Activated CD4-positive, alpha-beta T cell treated with anti-CD3 and anti-CD28 coated beads for 48 hours (primary cell): ENCODE measurements at regions not wholly inside any gene's neighbourhood (a gene's known extent, or its start where the extent isn't known, plus 50 kb on each side); places are given as distances from the start of the nearest gene placed in this dataset.
"Not testable (repeated sequence)": the region's sequence is repeated elsewhere in the genome, so short reads cannot be mapped to it uniquely, and the experiment has no call there.

Experiments
- DNase-seq: peaks from one replicate; pipeline ENCODE4 v3.0.0-alpha.2; 2020

GRCh38 chr12:92244036-92244435, 98.4 kb upstream of the BTG1 start:
- DNase-seq, result no peak

GRCh38 chr12:92242907-92243306, 97.3 kb upstream of the BTG1 start:
- DNase-seq, result no peak

DNA sequence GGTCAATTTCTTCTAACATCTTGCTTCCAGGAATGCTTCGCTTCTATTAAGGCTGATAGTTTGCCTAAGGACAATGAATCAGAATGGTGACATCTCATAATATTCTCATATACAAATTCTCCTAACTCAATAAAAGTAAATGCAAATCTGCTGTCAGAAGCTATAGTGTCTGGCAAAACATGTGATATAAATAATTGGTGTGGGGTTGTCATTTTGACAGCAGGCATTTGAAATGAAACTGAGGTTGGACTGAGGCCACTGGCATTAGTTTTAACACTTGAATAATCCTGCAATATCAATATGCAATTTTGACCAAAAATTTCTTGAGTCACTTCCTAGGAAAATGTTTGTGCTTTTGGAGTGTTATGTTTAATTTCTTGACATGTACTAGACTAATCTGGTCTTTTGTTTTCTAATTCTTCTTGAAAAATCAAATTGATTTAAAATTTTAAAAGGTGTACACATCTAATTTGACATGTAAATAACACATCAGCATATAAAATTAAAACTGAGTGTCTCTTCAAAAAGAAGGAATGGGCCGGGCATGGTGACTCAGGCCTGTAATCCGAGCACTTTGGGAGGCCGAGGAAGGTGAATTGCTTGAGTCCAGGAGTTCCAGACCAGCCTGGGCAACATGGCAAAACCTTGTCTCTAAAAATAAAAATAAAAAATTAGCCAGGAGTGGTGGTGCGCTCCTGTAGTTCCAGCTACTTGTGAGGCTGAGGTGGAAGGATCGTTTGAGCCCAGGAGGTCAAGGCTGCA, 92.3 kb upstream of the BTG1 start:
- no peak for DNase-seq

GRCh38 chr12:92237262-92237661, 91.6 kb upstream of the BTG1 start:
- no peak for DNase-seq

GRCh38 chr12:92235703-92236472, 90.2 kb upstream of the BTG1 start:
- DNase-seq, result no peak

DNA sequence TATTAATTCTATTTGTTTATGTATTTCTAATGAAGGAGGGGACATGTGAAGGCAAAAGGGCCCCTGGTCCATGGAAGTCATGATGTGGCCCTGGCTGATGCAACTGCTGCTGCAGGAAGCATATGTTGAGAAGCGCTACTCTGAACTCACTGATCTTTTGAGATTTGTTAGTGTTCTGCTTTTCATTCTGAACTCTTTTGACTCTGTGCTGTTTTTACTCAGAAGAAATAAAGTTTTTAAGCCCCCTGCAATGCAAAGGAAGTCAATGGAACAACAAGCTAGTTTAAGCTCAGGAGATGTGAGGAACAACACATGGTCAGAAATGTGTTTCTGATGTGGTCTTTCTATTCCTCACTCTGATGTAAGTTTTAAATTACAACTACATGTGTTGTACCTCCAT, 88.9 kb upstream of the BTG1 start:
- DNase-seq, result peak; percentile 27

- DNase-seq, result no peak
Observed at GRCh38 chr12:92233346-92234015, 87.8 kb upstream of the BTG1 start.

- not testable (repeated sequence) for DNase-seq
Observed at GRCh38 chr12:92232371-92232932, 86.8 kb upstream of the BTG1 start.

DNA sequence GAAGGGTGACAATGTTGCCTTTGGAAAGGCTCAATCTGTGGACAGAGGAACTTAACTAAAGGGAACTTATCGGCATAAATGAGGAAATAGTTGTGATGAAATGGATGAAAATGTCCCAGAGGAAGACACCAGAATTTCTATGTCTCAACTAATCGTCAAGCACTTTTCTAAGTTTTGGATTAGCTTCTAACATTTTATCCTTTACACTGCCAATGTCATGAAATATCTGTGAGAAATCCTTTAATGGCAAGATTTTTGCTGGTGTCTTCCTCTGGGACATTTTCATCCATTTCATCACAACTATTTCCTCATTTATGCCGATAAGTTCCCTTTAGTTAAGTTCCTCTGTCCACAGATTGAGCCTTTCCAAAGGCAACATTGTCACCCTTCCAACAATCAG, 86.3 kb upstream of the BTG1 start:
- not testable (repeated sequence) for DNase-seq

DNA sequence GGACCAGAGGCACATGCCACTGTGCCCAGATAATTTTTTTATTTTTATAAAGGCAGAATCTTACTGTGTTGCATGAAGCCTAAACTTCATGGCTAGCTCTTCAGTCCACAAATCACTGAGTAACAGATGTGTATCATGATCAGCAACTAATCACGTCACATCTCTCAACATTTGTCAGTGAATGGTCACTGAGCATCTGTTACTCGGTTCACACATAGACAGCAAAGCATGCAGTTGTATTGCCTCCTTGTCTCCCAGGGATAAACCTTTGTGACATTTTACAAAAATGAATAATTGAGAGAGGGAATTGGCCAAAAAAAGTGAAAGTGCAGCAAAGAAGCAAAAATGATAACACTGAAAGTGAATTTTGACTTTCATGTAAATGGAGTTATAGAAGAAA, 85.9 kb upstream of the BTG1 start:
- not testable (repeated sequence) for DNase-seq

DNA sequence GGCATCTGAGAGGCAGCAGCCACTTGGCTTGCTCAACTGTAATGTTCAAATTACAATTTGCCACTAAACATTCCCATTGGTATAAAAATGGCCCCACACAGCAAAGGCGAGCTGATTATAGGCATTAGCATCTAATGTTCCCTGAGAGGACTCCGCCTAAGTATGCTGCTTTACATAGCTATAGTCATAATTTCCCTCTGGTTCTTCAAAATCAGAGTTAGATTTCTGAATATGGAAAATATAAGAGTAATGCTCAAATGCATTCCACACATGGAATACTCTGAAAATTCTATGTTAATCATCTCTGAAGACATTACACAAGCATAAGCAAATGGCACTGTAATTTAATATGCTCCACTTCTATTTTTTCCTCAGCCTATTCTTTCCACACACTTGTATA, 83.7 kb upstream of the BTG1 start:
- DNase-seq, result no peak

GRCh38 chr12:92226961-92227360, 81.3 kb upstream of the BTG1 start:
- DNase-seq, result no peak

DNA sequence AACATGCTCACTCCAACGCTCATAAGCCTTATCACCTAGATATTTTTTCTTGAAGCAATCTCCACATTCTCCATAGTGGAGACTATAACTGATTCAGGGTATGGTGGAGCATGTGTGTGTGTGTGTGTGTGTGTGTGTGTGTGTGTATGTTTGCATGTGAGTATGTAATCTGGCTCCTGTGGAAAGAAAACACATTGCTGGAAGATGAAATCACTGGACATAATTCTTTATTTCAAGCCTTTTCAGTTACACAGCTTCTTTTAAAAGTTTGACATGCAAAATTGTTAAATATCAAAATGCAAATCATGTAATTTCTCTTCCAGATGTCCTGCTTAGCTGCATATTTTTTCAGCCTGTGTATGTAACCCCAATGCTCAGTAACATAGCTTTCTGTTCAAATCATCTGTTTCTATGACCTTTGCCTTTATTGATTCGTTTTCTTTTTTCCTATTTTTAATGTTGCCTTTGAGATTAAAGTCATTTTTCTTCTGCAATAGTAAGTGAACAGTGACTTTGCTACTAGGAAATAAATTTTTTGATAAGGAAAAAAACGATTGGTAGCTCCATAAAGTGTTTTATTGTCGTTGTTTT, 80.5 kb upstream of the BTG1 start:
- DNase-seq, result no peak

DNA sequence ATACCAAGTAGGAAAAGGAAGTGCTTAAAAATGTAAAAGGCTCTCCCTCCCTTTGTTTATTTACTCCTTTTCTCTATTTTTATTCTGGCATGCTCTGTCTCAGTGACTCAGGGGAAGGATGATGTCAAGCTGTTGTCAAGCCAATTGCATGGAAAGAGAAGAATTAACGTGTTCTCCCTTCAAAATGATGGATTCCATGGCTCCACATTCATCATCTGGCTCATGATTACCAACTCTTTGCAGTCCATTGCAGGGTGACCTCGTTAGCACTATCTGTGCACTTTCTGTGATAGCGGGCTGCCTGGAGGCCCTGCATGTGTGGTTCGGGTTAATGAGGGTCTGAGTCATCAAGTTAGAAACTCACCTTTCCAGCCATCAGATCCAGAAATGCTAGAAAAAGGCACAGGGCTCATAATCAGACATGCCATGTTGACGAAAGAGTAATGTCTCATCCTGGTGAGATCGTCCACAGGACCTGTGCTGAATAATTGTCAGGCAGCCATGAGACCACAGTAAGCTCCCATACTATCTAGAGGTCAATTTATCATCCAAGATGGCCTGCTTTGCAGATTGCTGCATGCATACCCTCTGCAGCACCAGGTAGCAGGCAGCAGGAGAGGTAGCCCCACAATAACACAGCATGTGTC, 79.2 kb upstream of the BTG1 start:
- DNase-seq, result no peak

GRCh38 chr12:92223481-92223880, 77.8 kb upstream of the BTG1 start:
- no peak for DNase-seq

DNA sequence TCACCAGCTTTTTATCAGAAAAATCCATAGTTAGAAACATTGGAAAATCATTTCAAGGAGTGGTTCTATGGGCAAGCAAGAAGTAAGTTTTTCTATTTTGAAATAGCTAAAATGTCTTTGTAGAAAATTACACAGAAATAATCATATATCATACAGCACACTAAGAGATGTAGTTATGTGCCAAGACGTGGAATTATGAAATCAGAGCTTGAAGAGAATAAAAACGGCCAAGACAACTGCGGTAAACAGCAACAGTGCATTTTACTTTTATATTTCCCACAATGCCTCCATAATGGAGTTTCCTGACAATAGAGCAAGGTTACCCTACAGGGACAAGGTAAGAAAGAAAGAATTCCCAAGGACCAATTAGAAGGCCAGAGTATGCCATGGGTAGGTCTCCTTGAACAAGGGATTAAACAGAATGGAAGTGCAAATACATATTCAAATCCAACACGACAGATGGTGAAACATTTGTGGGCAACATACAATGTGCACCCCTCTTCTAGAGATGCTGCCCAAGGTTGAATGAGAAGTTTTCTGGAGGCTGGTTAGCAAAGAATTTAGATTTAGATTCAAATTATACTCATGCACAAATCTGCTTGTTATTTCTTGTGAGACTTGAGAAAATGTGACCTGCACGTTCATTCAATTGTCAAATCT, 76.1 kb upstream of the BTG1 start:
- DNase-seq, result no peak

GRCh38 chr12:92218394-92219077, 72.9 kb upstream of the BTG1 start:
- DNase-seq, result no peak

GRCh38 chr12:92216092-92216491, 70.4 kb upstream of the BTG1 start:
- DNase-seq, result no peak

- no peak for DNase-seq
Observed at GRCh38 chr12:92215358-92215757, 69.7 kb upstream of the BTG1 start.

DNA sequence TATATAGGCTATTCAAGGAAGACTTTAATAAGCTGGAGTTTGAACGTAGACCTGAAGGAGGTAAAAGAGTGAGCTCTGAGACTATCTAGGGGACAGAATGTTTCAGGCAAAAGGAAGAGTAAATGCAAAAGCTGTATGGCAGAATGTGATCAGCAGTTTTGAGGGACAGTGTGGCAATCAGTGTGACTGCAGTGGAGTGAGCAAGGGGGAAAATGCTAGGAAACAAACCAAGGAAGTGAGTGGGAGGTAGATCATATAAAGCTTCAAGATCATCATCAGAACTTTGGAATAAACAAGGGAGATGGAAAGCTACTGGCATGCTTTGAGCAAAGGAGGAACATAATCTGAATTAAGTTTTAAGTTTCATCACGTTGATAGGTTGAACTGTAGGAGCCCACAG, 67.5 kb upstream of the BTG1 start:
- no peak for DNase-seq

GRCh38 chr12:92210071-92210470, 64.4 kb upstream of the BTG1 start:
- no peak for DNase-seq
